SH-SY5Y (cell line): ENCODE measurements at regions not wholly inside any gene's neighbourhood (a gene's known extent, or its start where the extent isn't known, plus 50 kb on each side); places are given as distances from the start of the nearest gene placed in this dataset.

Experiments
- GATA2 ChIP-seq: IDR thresholded peaks from 2 replicates; pipeline ENCODE4 v1.6.1; 2011; ENCODE audit warnings: mild to moderate bottlenecking, low read depth, low read length
- GATA3 ChIP-seq: IDR thresholded peaks from 2 replicates; pipeline ENCODE4 v1.6.1; 2011; ENCODE audit warnings: low read depth, mild to moderate bottlenecking, low read length, moderate library complexity

- no peak for TF ChIP-seq GATA2
- no peak for TF ChIP-seq GATA3
Measured at GRCh38 chr3:84538597-84538996, 420.2 kb upstream of the CADM2 start.
